Gastroesophageal sphincter (tissue), 3 donors: ENCODE measurements at regions not wholly inside any gene's neighbourhood (a gene's known extent, or its start where the extent isn't known, plus 50 kb on each side); places are given as distances from the start of the nearest gene placed in this dataset.

ENCODE experiments used
- EP300 ChIP-seq: sonication (generic); formaldehyde crosslinking; IDR thresholded peaks from one replicate; pipeline ENCODE4 v1.6.1; 2017; ENCODE audit warnings: antibody characterized with exemption, mild to moderate bottlenecking
- POLR2A ChIP-seq, 2 donors: fragments of 450-650 bp; IDR thresholded peaks; one replicate each; pipeline ENCODE4 v1.6.1; 2017; ENCODE audit warnings: antibody characterized with exemption in 2 of 2, mild to moderate bottlenecking in 2 of 2, moderate library complexity in 1 of 2
- POLR2AphosphoS5 ChIP-seq: sonication (generic); formaldehyde crosslinking; IDR thresholded peaks from one replicate; pipeline ENCODE4 v1.6.1; 2017; ENCODE audit warnings: antibody characterized with exemption
- TF ChIP-seq, protein P1 (sequence below), 4 experiments: fragments of 200-600 bp in 2 of 4; fragments of 450-650 bp in 2 of 4; sonication (generic) in 1 of 4; IDR thresholded peaks; one replicate each; pipeline ENCODE4 v1.5.1; 2017 to 2019; ENCODE audit warnings: antibody characterized with exemption in 4 of 4, mild to moderate bottlenecking in 2 of 4, moderate library complexity in 2 of 4

DNA sequence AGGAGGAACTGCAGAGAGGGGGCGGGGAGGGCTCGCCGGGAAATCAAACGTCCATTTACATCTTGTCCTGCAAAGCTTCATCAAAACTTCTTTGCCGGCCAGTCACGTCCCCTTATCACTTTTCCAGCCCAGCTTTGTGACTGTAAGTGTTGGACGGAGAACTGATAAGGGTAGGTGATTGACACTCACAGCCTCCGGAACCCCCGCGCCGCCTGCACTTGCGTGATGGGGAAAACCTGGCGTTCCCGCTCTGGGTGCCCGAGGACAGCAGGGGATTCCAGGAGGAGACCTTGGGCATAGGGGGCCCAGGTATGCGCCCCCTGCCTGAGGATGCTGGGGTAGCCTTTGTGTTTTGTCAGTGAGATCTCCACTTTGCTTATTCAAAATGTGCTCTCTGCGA is 72.8 kb upstream of the ANKRD34C start:
- TF ChIP-seq POLR2A (IDR thresholded peaks at IDR 0.05): no peak
- TF ChIP-seq, protein P1, sequence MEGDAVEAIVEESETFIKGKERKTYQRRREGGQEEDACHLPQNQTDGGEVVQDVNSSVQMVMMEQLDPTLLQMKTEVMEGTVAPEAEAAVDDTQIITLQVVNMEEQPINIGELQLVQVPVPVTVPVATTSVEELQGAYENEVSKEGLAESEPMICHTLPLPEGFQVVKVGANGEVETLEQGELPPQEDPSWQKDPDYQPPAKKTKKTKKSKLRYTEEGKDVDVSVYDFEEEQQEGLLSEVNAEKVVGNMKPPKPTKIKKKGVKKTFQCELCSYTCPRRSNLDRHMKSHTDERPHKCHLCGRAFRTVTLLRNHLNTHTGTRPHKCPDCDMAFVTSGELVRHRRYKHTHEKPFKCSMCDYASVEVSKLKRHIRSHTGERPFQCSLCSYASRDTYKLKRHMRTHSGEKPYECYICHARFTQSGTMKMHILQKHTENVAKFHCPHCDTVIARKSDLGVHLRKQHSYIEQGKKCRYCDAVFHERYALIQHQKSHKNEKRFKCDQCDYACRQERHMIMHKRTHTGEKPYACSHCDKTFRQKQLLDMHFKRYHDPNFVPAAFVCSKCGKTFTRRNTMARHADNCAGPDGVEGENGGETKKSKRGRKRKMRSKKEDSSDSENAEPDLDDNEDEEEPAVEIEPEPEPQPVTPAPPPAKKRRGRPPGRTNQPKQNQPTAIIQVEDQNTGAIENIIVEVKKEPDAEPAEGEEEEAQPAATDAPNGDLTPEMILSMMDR (IDR thresholded peaks at IDR 0.05): no peak
- TF ChIP-seq POLR2AphosphoS5: no peak
- TF ChIP-seq EP300: no peak
